Suprapubic skin (tissue), 4 donors: ENCODE measurements at regions not wholly inside any gene's neighbourhood (a gene's known extent, or its start where the extent isn't known, plus 50 kb on each side); places are given as distances from the start of the nearest gene placed in this dataset.

Source experiments
- DNase-seq, 2 donors: peaks; one replicate each; pipeline ENCODE4 v3.0.0-alpha.2; 2019; ENCODE audit warnings: low spot score in 2 of 2
- H3K27ac ChIP-seq: fragments of 200-600 bp; sonication (generic); one replicate; pipeline ENCODE4 v1.5.1; 2019
- H3K27me3 ChIP-seq: fragments of 200-600 bp; sonication (generic); one replicate; pipeline ENCODE4 v1.5.1; 2019
- H3K36me3 ChIP-seq: fragments of 200-600 bp; sonication (generic); one replicate; pipeline ENCODE4 v1.5.1; 2019
- H3K4me1 ChIP-seq: fragments of 200-600 bp; sonication (generic); one replicate; pipeline ENCODE4 v1.5.1; 2019
- H3K4me3 ChIP-seq: fragments of 200-600 bp; sonication (generic); one replicate; pipeline ENCODE4 v1.5.1; 2019; ENCODE audit warnings: mild to moderate bottlenecking
- H3K9me3 ChIP-seq: fragments of 200-600 bp; sonication (generic); one replicate; pipeline ENCODE4 v1.5.1; 2019
- CTCF ChIP-seq, 2 donors: fragments of 200-600 bp in 1 of 2; fragments of 450-650 bp in 1 of 2; sonication (generic) in 1 of 2; IDR thresholded peaks; one replicate each; pipeline ENCODE4 v1.5.1; 2016 to 2019; ENCODE audit warnings: antibody characterized with exemption in 2 of 2, mild to moderate bottlenecking in 1 of 2, moderate library complexity in 1 of 2
- EP300 ChIP-seq: sonication (generic); formaldehyde crosslinking; IDR thresholded peaks from one replicate; pipeline ENCODE4 v1.6.1; 2017; ENCODE audit warnings: antibody characterized with exemption
- POLR2A ChIP-seq, 2 donors: fragments of 450-650 bp; IDR thresholded peaks; one replicate each; pipeline ENCODE4 v1.6.1; 2017; ENCODE audit warnings: antibody characterized with exemption in 2 of 2, mild to moderate bottlenecking in 2 of 2, moderate library complexity in 2 of 2
- POLR2AphosphoS5 ChIP-seq, 3 donors: sonication (generic); formaldehyde crosslinking; IDR thresholded peaks; one replicate each; pipeline ENCODE4 v1.6.1; 2017; ENCODE audit warnings: antibody characterized with exemption in 3 of 3
- WGBS: methylation state at CpG from one replicate; pipeline ENCODE4 v1.1.5; 2018; 5-methylcytosine and 5-hydroxymethylcytosine counted together

- no peak for TF ChIP-seq POLR2AphosphoS5 (IDR thresholded peaks at IDR 0.05)
- TF ChIP-seq POLR2A (IDR thresholded peaks at IDR 0.05): no peak
- TF ChIP-seq EP300: no peak
- TF ChIP-seq CTCF (IDR thresholded peaks at IDR 0.05): no peak
- Histone ChIP-seq H3K36me3 (no peaks in the 10 kb centered on the region), H3K27me3 (no peaks in the 10 kb centered on the region), H3K4me1 (no peaks in the 10 kb centered on the region), H3K4me3 (no peak overlapping the region), H3K9me3 (no peaks in the 10 kb centered on the region), H3K27ac (no peak overlapping the region)
- 90% methylated on average over 5 of the region's 5 CpGs for WGBS
- no peak for DNase-seq
These were observed 94.8 kb downstream of the PHLDA1 start for GRCh38 chr12:75936515-75937440.

GRCh38 chr12:75935539-75936242 is 95.9 kb downstream of the PHLDA1 start:
- Histone ChIP-seq H3K4me3 (no peak overlapping the region), H3K4me1 (no peaks in the 10 kb centered on the region), H3K27ac (no peak overlapping the region), H3K27me3 (no peaks in the 10 kb centered on the region), H3K36me3 (no peaks in the 10 kb centered on the region), H3K9me3 (no peaks in the 10 kb centered on the region)
- 87% methylated on average over 3 of the region's 3 CpGs for whole genome bisulfite sequencing
- TF ChIP-seq POLR2AphosphoS5 (IDR thresholded peaks at IDR 0.05) (no peak), EP300 (no peak), CTCF (IDR thresholded peaks at IDR 0.05) (no peak)
- no peak for DNase-seq

- Histone ChIP-seq H3K9me3 (no peaks in the 10 kb centered on the region), H3K36me3 (no peaks in the 10 kb centered on the region), H3K27ac (no peak overlapping the region), H3K4me3 (no peak overlapping the region), H3K4me1 (no peaks in the 10 kb centered on the region), H3K27me3 (peaks cover 3% of the 10 kb centered on the region)
- WGBS: 59% methylated on average over 4 of the region's 4 CpGs
- TF ChIP-seq POLR2A (IDR thresholded peaks at IDR 0.05) (no peak), EP300 (no peak), POLR2AphosphoS5 (IDR thresholded peaks at IDR 0.05) (no peak), CTCF (IDR thresholded peaks at IDR 0.05) (no peak)
- no peak for DNase-seq
These were observed 98.5 kb downstream of the PHLDA1 start for GRCh38 chr12:75933101-75933500.

GRCh38 chr12:75932241-75932640 is 99.3 kb downstream of the PHLDA1 start:
- TF ChIP-seq POLR2AphosphoS5 (IDR thresholded peaks at IDR 0.05) (no peak), EP300 (no peak), CTCF (IDR thresholded peaks at IDR 0.05) (no peak), POLR2A (IDR thresholded peaks at IDR 0.05) (no peak)
- peaks cover 3% of the 10 kb centered on the region for H3K27me3 ChIP-seq
- no peaks in the 10 kb centered on the region for H3K36me3 ChIP-seq
- H3K9me3 ChIP-seq: no peaks in the 10 kb centered on the region
- no peak overlapping the region for H3K27ac ChIP-seq
- 78% methylated on average over 1 of the region's 1 CpG for WGBS
- DNase-seq: no peak
- H3K4me3 ChIP-seq: no peak overlapping the region
- H3K4me1 ChIP-seq: no peaks in the 10 kb centered on the region

GRCh38 chr12:75923964-75924666 is 107.5 kb downstream of the PHLDA1 start:
- Histone ChIP-seq H3K27ac (no peak overlapping the region), H3K4me3 (no peak overlapping the region), H3K27me3 (no peaks in the 10 kb centered on the region), H3K36me3 (no peaks in the 10 kb centered on the region), H3K9me3 (no peaks in the 10 kb centered on the region), H3K4me1 (no peaks in the 10 kb centered on the region)
- TF ChIP-seq CTCF (IDR thresholded peaks at IDR 0.05): no peak
- no peak for TF ChIP-seq EP300
- TF ChIP-seq POLR2AphosphoS5 (IDR thresholded peaks at IDR 0.05): no peak
- TF ChIP-seq POLR2A (IDR thresholded peaks at IDR 0.05): no peak
- 86% methylated on average over 3 of the region's 3 CpGs for WGBS
- DNase-seq: no peak
